Testis (tissue), 2 donors: ENCODE measurements at regions not wholly inside any gene's neighbourhood (a gene's known extent, or its start where the extent isn't known, plus 50 kb on each side); places are given as distances from the start of the nearest gene placed in this dataset.

Source experiments
- DNase-seq: peaks from one replicate; pipeline ENCODE4 v3.0.0-alpha.2; 2019
- H3K27ac ChIP-seq, 2 donors: fragments of 200-600 bp; sonication (generic); one replicate each; pipeline ENCODE4 v1.5.1; 2019
- H3K27me3 ChIP-seq: fragments of 200-600 bp; sonication (generic); one replicate; pipeline ENCODE4 v1.5.1; 2019
- H3K36me3 ChIP-seq: fragments of 200-600 bp; sonication (generic); one replicate; pipeline ENCODE4 v1.5.1; 2017; ENCODE audit warnings: low read depth; ENCODE audit errors: missing control alignments
- H3K4me1 ChIP-seq: fragments of 200-600 bp; sonication (generic); one replicate; pipeline ENCODE4 v1.5.1; 2019
- H3K4me3 ChIP-seq, 2 donors: fragments of 200-600 bp; sonication (generic); one replicate each; pipeline ENCODE4 v1.5.1; 2017 to 2019
- H3K9me3 ChIP-seq: fragments of 200-600 bp; sonication (generic); one replicate; pipeline ENCODE4 v1.5.1; 2017
- POLR2A ChIP-seq: fragments of 450-650 bp; IDR thresholded peaks from one replicate; pipeline ENCODE4 v1.6.1; 2017; ENCODE audit warnings: antibody characterized with exemption, mild to moderate bottlenecking, moderate library complexity
- WGBS, 2 donors: methylation state at CpG; one replicate each; pipeline ENCODE4 v1.1.5; 2018; 5-methylcytosine and 5-hydroxymethylcytosine counted together
- intact Hi-C: fragments of 100-400 bp; cut with DNase I; formaldehyde crosslinking; loops from one replicate; pipeline ENCODE4 v1.15.1; 2023; ENCODE audit warnings: low total_unique reads
- TF ChIP-seq, protein P1 (sequence below), 3 experiments: fragments of 450-650 bp in 2 of 3; fragments of 200-600 bp in 1 of 3; sonication (generic) in 1 of 3; IDR thresholded peaks; one replicate each; pipeline ENCODE4 v1.5.1; 2016 to 2019; ENCODE audit warnings: antibody characterized with exemption in 3 of 3, mild to moderate bottlenecking in 2 of 3, moderate library complexity in 1 of 3

DNA sequence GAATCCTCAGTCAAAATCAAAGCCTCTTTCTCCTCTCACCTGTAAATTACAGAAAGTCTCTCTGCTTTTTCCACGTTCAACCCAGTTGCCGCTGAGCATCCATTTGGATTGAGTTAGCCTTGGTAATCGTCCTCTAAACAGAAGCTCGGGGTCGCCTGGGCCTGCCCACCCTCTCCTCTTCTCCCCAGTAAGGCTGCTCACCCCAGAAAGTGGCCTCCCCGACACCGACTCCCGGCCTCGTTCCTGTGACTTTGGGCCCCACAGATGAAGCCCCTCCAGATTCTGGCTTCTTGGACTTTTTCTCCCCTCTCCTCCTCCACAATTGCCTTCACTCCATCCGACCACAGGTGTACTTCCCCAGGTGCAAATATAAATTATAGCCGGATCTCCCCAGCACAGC is 1500.0 kb downstream of the BRD1 start:
- intact Hi-C loops: no loop called here
- Histone ChIP-seq H3K27ac (no peak overlapping the region), H3K4me1 (no peaks in the 10 kb centered on the region), H3K27me3 (no peaks in the 10 kb centered on the region), H3K36me3 (no peaks in the 10 kb centered on the region), H3K4me3 (no peak overlapping the region), H3K9me3 (no peaks in the 10 kb centered on the region)
- TF ChIP-seq, protein P1, sequence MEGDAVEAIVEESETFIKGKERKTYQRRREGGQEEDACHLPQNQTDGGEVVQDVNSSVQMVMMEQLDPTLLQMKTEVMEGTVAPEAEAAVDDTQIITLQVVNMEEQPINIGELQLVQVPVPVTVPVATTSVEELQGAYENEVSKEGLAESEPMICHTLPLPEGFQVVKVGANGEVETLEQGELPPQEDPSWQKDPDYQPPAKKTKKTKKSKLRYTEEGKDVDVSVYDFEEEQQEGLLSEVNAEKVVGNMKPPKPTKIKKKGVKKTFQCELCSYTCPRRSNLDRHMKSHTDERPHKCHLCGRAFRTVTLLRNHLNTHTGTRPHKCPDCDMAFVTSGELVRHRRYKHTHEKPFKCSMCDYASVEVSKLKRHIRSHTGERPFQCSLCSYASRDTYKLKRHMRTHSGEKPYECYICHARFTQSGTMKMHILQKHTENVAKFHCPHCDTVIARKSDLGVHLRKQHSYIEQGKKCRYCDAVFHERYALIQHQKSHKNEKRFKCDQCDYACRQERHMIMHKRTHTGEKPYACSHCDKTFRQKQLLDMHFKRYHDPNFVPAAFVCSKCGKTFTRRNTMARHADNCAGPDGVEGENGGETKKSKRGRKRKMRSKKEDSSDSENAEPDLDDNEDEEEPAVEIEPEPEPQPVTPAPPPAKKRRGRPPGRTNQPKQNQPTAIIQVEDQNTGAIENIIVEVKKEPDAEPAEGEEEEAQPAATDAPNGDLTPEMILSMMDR (IDR thresholded peaks at IDR 0.05): no peak
- no peak for TF ChIP-seq POLR2A
- no peak for DNase-seq
- 85 to 89% methylated on average over 11 of the region's 11 CpGs for WGBS, 2 donors

DNA sequence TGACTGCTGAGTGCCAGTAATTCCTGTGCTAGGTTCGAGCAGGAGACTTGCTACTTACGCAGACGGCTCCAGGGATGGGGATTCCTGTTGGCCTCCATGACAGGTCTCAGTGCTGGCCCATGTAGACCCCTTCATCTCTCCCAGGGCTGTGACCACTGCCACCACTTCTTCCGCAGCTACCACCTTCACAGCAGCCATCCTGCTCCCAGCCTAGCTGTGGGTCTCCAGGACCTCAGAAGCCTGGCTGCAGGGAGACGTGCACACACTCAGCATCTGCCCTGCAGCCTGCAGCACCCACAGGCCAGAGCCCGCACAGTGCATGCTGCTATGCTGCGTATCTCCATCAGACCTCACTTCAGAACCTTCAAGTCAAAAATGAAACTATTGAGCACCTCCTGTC is 1503.9 kb downstream of the BRD1 start:
- Histone ChIP-seq H3K36me3 (no peaks in the 10 kb centered on the region), H3K4me1 (peaks cover 5% of the 10 kb centered on the region), H3K9me3 (no peaks in the 10 kb centered on the region), H3K27ac (no peak overlapping the region), H3K27me3 (no peaks in the 10 kb centered on the region), H3K4me3 (no peak overlapping the region)
- intact Hi-C loops: no loop called here
- TF ChIP-seq POLR2A: no peak
- TF ChIP-seq, protein P1 (IDR thresholded peaks at IDR 0.05): no peak
- no peak for DNase-seq
- 95 to 98% methylated on average over 6 to 7 of the region's 7 CpGs for WGBS, 2 donors

DNA sequence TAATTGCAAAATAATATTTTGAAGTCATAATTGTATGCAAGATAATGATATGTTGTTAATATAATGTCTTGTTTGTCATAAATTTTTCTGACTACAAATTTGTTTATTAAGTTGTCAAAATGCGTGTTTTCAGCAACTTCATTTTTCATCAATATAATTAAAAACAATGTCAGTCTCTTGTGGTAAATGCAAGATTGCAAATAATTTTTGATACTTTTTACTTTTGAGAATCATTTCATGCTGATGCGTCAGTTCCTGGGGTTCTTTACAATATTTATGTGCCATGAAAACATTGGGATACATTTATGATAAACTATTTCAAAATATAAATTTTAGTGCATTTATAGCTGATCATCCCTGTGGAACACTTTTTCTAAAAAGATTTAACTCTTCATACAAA is 1504.8 kb downstream of the BRD1 start:
- Histone ChIP-seq H3K36me3 (no peaks in the 10 kb centered on the region), H3K4me3 (no peak overlapping the region), H3K9me3 (no peaks in the 10 kb centered on the region), H3K4me1 (peaks cover 5% of the 10 kb centered on the region), H3K27ac (no peak overlapping the region), H3K27me3 (no peaks in the 10 kb centered on the region)
- intact Hi-C loops: no loop called here
- no peak for DNase-seq
- no peak for TF ChIP-seq POLR2A
- TF ChIP-seq, protein P1 (IDR thresholded peaks at IDR 0.05): no peak
- WGBS, 2 donors: 82 to 86% methylated on average over 2 of the region's 2 CpGs

DNA sequence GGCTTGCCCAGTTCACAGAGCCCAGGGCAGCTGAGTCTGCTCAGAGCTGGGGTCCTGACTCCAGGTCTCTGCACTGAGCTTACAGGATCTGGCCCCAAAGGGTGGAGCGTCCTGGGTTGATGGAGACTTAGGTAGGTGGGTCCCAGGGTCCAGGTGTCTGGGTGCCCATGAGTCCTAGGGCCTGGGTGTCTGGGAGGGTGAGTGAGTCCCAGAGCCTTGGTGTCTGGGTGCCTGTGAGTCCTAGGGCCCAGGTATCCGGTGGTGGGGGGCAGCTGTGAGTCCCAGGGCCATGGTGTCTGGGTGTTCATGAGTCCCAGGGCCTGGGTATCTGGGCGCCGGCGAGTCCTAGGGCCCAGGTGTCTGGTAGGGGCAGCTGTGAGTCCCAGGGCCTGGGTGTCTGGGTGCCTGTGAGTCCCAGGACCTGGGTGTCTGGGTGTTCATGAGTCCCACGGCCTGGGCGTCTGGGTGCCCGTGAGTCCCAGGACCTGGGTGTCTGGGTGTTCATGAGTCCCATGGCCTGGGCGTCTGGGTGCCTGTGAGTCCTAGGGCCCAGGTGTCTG is 1505.6 kb downstream of the BRD1 start:
- Histone ChIP-seq H3K9me3 (no peaks in the 10 kb centered on the region), H3K36me3 (no peaks in the 10 kb centered on the region), H3K27me3 (no peaks in the 10 kb centered on the region), H3K4me1 (peaks cover 5% of the 10 kb centered on the region), H3K27ac (no peak overlapping the region), H3K4me3 (no peak overlapping the region)
- TF ChIP-seq, protein P1 (IDR thresholded peaks at IDR 0.05): no peak
- no peak for DNase-seq
- whole genome bisulfite sequencing, 2 donors: 76 to 88% methylated on average over 4 to 6 of the region's 9 CpGs
- intact Hi-C loops: no loop called here

DNA sequence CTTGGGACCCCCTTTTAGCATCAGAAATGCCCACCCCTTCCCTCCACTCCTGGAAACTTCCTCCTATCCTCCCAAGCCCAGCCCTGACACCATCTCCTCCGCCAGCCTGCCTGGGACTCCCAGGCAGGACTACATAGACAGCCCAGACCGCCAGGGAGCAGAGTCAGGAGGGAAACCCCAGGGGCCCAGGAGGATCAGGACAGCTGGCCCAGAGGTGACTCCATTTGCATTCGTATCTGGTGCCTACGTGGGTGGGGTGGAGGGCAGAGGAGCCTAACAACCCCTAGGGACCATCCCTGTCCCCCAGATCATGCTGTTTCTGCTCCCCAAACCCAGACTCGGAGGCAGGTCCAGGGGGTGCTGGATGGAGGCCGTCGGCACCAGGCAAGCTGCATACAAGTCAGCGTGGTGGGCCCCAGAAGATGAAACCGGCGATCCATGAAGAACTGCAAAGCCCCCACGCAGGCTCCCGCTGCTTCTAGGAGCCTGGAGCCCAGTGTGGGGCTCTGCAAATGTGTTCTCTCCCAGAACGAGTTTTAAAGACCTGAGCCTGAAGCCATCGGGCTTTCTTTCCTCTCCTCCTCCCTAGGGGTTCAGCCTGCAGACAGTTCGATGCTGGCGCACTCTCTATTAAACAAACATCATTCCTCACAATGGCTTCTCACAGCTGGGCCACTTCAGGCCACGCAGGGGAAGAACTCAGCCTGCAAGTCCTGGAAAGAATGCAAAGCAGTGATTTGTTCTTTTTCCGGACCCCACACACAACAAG is 1506.8 kb downstream of the BRD1 start:
- Histone ChIP-seq H3K36me3 (no peaks in the 10 kb centered on the region), H3K27me3 (no peaks in the 10 kb centered on the region), H3K27ac (no peak overlapping the region), H3K4me3 (no peak overlapping the region), H3K4me1 (peaks cover 5% of the 10 kb centered on the region), H3K9me3 (no peaks in the 10 kb centered on the region)
- 50 to 68% methylated on average over 6 to 18 of the region's 18 CpGs for WGBS, 2 donors
- no peak for TF ChIP-seq POLR2A
- TF ChIP-seq, protein P1 (IDR thresholded peaks at IDR 0.05): no peak
- DNase-seq: no peak
- intact Hi-C loops: no loop called here
